HG02623 (cell line): ENCODE measurements at regions not wholly inside any gene's neighbourhood (a gene's known extent, or its start where the extent isn't known, plus 50 kb on each side); places are given as distances from the start of the nearest gene placed in this dataset.
"Not testable (repeated sequence)": the region's sequence is repeated elsewhere in the genome, so short reads cannot be mapped to it uniquely, and the experiment has no call there.

ENCODE experiments used
- ATAC-seq: cut with Tn5 transposase; IDR thresholded peaks from one replicate; pipeline ENCODE4 v1.9.1; 2021; ENCODE audit warnings: moderate library complexity; ENCODE audit not compliant: unreplicated experiment

DNA sequence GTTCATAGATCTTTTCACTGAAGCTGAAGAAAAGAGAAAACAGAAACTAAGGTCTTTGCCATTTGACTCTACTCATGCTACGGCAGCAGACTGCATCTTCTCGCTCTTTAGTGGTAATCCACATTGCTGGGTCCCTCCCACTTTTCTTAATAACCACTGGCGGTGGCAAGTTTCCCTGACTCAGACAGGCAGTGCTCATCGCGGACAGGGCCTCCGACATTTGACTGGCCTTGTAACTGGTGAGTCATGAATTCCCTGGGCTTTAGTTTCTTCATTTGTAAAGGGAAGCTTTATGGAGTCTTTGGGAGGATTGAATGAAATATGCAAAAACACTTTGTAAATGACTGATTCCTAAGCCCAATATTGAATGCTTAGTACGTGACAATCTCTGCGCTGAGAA is 238.2 kb upstream of the RBBP8 start:
- ATAC-seq = no peak

DNA sequence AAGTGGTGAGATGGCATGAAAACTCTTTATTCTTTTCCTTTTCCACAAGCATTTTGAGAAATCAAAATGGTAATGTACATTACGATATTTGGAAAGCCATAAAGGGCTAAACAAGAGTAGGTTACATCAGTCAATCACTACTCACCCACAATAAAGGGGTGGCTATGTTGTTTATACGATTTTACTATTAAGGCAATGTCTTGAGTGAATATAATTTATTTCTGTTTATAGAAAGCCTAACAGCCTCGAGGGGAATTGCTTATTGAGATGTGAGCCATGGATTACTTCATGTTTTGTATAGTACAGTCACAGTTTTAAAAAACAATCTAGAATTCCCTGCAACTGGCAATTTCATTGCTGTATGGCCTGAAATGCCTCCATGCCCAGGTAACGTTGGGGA is 237.5 kb upstream of the RBBP8 start:
- ATAC-seq = no peak

DNA sequence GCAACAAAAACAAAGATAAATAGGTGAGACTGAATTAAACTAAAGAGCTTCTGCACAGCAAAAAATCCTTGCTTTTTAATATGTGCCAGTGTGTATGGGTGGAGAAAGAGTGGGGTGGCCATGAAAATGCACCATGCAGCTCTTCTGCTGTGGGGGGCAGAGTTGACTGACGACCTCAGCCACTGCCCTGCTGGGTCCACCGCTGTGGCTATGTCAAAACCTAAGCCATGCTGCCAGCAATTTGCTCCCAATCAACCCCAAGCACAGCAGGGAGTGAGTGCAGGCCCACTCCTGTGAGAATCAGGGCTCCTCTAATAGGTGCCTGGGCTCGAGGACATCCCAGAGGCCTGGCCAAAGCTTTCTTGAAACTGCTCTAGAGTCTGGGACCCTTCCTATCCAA is 235.6 kb upstream of the RBBP8 start:
- ATAC-seq = no peak

DNA sequence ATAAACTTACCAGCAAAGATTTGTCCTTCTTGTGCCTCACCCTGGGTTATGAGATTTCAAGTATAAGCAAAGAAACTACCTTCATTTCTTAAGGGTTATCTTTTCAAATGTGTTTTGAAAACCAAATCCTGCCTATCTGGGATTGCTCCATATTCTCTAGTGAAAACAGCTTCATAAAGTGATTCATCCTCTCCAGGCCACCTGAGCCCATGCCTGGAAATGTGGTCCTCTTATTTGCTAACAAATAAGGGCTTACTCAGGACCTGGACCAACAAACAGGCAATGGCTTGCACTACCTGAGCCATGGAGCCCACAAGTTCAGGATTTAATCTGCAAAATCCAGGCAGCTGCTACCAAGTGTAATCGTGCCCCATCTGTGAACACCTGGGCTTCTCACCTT is 234.4 kb upstream of the RBBP8 start:
- no peak for ATAC-seq

DNA sequence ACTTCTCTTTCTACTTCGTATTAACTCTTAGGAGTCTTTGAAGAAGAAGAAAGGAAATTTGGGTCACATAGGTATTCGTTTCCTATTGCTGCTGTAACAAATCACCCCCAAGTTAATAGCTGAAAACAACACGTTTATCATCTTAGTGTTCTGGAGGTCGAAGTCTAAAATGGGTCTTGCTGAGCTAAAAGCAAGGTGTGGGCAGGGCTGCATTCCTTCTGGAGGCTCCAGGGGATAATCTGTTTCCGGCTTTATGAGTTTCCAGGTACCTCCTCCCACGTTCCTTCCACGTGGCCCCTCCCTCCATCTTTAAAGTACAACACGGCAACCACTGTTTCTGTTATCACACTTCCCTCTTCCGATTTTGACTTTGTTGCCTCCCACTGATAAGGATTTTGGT is 233.5 kb upstream of the RBBP8 start:
- ATAC-seq = no peak

DNA sequence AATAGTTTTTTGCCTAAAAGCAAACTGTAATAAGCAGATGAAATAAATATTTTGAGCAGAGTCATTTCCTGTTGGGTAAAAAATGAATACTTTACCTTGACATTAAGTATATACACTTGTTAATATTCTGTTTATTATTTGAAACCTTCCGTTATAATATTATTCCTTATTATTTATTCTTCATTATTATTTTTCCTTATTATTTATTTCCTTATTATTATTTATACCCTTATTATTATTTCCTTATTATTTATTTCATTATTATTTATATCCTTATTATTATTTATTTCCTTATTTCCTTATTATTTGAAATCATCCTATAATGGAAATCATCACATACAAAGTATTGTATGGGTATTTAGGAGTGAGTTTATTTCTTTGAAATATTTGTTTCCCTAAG is 232.2 kb upstream of the RBBP8 start:
- no peak for ATAC-seq

DNA sequence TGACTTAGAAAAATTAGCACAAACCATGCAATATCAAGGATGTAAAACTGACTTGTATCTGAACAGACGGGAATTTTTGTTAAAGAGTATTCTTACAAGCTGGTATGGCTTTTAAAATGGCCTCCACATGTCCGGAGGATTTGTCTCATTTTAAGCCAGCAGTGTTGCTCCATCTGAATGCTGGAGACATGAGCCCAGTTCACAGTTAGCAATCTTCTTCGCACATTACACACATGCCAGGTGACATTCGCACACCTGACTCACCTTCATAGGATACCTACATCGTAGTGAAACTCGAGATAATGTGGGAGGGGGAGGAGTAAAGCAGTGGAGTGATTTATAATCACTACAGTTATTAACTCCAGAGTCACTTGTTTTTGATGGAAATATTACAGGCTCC is 231.8 kb upstream of the RBBP8 start:
- ATAC-seq = no peak

DNA sequence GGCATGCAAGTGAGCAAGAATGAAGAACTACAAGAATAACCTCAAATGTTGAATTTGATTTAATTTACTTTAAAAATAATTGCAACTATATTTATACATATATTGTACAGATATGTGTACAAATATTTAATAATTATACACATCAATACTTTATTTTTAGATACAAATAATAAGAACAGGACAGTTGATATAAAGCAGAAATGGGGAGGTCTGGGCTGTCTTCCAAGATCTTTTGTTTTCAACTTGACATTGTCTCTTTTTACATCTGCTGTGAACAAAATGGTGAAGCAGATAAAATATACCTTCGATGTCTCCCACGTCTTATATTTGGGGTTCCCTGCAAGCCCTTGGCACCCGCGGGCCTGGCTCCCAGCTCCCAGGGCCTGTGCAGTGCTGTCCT is 231.3 kb upstream of the RBBP8 start:
- ATAC-seq = no peak

DNA sequence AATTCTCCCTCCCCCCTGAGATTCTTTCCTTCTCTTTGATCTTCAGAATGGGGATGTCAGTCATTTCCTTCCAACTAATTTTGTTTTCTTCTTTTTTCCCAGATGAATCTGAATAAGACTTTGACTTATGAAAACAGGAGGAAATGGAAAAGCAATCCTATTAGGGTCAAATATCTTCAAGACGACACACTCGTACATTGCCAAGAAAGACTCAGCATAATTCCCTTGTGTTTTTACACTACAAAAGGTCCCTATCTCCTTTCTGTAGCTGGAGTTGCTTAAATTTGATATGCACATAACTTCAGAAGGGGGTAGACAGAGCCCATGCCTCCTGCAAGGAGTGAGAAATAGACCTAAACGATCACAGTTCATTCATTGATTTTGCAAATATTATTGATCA is 230.3 kb upstream of the RBBP8 start:
- ATAC-seq = no peak

DNA sequence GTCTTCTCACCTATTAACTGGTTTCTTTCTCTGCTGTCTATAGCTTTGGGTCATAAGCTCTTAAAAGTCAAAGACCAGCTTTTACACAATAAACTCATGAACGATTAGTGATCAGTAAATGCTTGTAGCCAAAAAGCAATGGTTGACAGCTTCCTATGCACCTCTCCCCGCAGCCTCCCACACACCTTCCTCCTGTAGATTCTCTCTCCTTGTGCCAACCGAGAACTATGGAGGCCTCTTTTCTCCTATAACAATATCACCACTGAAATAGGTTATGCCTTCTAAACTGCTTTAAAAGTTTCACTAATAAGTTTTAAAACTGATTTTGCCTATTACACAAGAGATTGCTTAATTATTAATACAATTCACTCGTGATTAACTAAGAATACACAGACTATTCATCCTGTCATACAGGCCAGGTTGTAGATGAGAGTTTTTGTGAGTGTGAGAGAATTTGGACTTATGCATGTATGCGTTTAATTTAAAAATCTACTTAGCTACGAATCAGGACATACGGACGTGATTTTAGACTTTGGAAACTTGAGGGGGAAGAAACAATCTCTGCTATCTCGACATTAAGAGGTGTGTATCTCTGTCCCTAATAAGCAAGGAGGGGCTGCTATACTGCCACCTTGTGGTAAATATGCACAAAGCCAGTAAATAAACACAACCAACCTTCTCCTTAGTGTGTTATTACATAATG is 229.1 kb upstream of the RBBP8 start:
- no peak for ATAC-seq

DNA sequence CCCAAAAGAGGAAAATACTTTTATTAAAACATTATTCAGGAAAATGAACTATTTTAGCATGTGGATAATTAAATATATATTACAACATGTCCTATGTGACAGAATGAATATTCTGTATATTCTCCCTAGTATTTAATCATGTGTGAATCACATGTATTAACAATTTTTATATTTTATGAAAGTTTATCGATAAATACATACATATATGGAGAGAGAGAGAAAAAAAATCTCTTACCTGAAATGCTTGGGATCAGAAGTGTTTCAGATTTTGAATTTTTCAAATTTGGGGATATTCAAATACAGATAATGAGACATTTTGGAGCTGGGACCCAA is 228.6 kb upstream of the RBBP8 start:
- no peak for ATAC-seq

DNA sequence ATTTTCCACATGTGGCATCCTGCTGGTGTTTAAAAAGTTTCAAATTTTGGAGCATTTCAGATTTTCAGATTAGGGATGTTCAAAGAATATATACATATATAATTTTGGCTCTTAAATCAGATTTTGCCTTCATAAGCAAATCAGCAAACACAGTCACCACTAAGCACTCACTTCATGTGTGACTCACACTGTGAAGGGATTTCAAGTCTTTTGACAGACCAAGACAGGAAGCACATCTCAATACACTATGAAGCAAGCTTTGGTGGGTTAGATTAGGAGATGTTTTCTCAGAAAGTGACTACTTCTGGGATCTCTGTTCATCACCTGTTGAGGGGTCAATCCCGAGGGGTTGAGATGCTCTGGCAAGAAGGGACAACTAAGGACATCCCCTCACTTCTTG is 227.8 kb upstream of the RBBP8 start:
- ATAC-seq = no peak

DNA sequence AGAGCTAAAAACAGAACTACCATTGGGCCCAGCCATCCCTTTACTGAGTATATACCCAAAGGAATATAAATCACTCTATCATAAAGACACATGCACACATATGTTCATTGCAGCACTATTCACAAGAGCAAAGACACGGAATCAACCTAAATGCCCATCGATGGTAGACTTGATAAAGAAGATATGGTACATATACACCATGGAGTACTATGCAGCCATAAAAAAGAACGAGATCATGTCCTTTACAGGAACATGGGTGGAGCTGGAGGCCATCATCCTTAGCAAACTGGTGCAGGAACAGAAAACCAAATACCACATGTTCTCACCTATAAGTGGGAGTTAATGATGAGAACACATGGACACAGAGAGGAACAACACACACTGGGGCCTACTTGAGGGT is 227.1 kb upstream of the RBBP8 start:
- ATAC-seq = not testable (repeated sequence)

DNA sequence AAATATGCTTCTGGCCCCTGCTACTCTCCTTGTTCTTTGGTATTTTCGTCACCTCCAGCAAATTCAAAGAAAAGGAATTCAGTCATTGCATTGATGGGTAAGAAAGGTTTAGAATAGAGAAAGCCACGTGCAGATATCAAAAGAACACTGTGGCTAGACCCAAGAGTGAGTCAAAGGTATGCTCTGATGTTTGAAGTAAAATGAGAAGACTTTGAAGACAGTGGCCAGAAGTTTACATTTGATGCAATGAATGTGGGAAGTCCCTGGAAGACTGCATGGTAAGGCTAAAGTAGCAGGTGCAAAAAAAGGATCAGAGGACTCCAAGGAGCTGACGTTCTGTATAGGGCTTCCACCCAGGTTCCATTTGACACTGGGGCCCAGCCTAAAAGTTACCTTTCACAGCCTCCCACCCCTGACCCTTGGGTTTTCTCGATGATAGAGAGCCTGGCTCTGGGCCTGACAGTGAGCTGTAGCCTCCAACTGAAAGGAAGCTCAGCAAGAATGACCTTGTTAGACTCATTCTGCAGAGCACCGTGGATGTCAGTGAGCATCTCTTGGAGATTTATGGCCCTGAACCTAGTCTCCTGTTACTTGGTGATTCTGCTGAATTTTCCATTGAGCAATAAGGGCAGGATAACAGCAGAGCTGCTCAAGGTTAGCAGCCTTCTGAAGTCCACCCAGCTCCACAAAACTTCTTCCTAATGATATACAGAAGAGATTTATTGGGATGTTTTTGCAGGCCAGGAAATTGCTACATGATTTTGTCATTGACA is 223.7 kb upstream of the RBBP8 start:
- ATAC-seq = no peak

DNA sequence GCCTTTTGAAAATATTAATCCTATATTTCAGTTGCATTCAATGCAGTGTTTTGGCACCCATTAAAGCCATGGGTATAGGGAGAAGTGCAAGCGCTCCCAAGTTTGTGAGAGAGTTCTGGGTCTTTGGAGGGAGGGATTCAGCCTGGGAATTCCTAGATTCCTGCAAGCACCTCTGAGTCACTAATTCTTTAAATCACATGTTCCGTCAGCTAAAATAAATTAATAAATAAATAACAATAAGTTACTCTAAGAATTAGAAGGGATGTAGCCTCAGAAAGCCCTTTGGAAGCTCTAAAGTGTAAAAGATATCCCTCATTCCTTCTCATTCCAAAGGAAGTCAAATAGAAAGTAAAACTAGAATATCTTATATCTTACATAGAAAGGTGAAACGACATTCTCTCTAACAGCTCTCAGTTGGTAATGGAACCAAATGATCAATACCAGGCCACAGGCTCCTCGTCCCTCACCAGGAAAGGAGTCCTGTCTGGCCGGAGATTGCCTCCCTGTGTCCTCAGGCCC is 222.4 kb upstream of the RBBP8 start:
- ATAC-seq = no peak

DNA sequence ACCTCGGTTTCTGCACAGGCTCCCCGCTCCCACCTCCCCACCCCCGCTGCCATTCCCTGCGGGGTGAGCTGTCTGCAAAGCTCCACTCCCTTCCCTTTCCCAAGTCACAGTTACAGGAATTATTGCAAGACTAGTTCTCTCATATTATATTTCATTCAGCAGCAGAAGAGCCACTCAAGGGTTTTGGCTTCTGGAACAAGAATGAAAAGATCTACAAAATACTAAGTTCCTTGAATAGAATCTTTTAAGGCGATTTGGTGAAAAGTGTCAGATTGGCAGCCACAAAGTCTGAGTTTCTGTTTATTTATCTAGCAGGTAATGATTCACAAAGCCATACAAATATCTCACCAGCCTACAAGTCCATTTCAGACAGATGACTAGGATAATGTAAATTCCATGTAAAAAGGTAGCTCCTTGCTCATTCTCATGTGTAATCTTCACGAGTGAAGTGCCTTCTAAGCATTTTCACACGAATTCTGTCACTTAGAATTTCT is 221.9 kb upstream of the RBBP8 start:
- no peak for ATAC-seq

DNA sequence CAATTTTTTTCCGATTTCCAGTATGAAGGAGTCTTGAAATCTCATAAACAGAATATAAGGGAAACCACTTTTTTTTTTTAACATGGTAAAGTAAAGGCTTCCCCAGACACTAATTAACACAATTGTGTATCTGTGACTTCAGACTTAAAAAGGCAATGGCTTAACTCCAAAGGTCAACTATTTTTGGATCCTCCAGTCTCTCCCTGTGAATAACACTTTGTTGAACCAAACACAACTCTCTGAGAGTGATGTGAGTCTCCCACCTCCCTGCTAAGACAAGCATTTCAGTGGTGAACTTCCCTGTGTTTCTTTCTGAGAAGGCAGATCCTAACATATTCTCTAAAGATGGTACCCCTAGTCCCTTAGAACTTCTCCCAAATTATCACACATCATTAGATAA is 219.6 kb upstream of the RBBP8 start:
- ATAC-seq = no peak

DNA sequence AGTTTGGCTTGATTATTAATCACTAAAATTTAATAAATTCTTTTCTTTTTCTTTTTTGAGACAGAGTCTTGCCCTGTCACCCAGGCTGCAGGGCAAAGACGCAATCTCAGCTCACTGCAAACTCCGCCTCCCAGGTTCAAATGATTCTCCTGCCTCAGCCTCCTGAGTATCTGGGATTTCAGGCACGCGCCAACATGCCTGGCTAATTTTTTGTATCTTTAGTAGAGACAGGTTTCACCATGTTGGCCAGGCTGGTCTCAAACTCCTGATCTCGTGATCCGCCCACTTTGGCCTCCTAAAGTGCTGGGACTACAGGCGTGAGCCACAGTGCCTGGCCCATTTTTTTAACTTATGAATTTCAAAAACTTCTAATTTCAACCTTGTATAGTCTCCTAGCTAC is 215.6 kb upstream of the RBBP8 start:
- not testable (repeated sequence) for ATAC-seq

DNA sequence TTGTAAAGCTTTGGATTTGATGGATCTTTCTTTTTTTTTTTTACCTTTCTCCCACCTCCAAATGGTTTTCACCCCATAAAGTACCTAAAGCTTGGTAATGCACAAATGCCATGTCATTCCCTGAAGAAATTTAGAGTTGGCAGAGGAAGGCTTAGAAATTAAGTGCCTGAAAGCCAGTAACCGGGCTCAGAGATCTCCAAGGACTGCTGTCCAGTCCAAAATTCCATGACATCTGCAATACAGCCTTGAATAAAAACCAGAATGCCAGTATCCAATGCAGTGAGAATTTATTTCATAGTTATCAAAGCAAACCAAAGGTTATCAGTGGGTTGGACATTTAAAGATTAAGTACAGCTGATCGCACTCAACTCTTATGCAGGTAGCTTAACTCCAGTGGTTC is 209.9 kb upstream of the RBBP8 start:
- no peak for ATAC-seq

DNA sequence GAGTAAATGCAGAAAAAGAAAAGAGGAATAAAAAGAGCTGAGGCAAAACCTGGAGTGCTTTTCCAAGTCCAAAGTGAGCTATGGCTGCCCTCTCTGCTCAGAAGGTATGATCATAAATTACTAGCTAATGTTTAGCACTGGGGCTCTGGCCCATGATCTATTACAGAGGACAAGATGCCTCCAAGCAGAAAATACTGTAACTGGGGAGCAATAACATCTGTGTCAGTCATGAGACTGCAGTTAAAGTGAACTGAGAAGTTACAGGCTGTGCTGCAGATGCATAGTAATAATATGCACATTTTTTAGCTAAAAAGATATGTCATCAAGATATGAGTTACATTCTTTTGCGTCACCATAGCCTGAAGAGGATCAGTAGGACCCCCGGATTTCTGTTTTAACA is 209.4 kb upstream of the RBBP8 start:
- no peak for ATAC-seq

DNA sequence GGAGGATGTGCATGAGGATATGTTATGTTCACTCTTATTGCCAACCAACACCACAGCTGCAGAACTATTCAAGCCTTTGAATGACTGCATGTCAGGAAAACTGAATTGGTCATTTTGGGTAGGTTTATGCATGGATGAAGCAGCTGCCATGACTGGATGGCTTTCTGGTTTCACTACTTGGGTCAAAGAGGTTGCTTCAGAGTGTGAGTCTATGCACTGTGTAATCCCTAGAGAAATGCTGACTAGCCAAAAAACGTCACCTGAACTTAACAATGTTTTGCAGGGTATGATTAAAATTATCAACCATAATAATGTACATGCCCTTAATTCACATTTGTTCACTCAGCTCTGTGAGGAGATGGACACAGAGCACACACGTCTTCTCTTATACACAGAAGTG is 206.7 kb upstream of the RBBP8 start:
- no peak for ATAC-seq

DNA sequence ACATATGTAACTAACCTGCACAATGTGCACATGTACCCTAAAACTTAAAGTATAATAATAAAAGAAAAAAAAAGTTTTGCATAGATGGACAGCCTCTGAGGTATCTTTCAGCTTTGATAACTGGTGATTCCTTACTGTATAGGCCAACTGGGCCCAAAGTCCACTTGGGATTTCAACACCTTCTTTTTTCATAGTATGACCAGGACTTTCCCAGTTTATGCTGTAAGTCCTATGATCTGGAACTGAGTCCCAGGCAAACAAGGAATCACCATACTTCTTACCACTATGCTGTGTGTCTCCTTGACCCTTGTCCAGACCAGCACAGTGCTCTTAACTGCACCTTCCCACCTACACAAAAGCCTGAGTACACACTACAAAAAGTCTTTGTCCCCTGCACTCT is 205.1 kb upstream of the RBBP8 start:
- ATAC-seq = no peak
